ENCODE measurements at regions not wholly inside any gene's neighbourhood (a gene's known extent, or its start where the extent isn't known, plus 50 kb on each side); places are given as distances from the start of the nearest gene placed in this dataset.

- TF ChIP-seq CTCF (IDR thresholded peaks at IDR 0.05) (no peak), POLR2A (IDR thresholded peaks at IDR 0.05) (no peak)
Observed at GRCh38 chr5:148768806-148769415, 57.5 kb upstream of the ADRB2 start.
